Thyroid gland (tissue), 4 donors: ENCODE measurements at regions not wholly inside any gene's neighbourhood (a gene's known extent, or its start where the extent isn't known, plus 50 kb on each side); places are given as distances from the start of the nearest gene placed in this dataset.

ENCODE experiments used
- DNase-seq, 2 donors: peaks; one replicate each; pipeline ENCODE4 v3.0.0-alpha.2; 2019
- H3K27ac ChIP-seq, 3 donors: fragments of 200-600 bp; sonication (generic); 1 replicate in 2 of 3; 2 replicates in 1 of 3; pipeline ENCODE4 v1.5.1; 2016 to 2019; ENCODE audit warnings: mild to moderate bottlenecking in 1 of 3, moderate library complexity in 1 of 3
- H3K27me3 ChIP-seq: fragments of 200-600 bp; sonication (generic); one replicate; pipeline ENCODE4 v1.5.1; 2019
- H3K36me3 ChIP-seq, 2 donors: fragments of 200-600 bp; sonication (generic); one replicate each; pipeline ENCODE4 v1.5.1; 2016 to 2019
- H3K4me1 ChIP-seq, 2 donors: fragments of 200-600 bp; sonication (generic); one replicate each; pipeline ENCODE4 v1.5.1; 2017 to 2019
- H3K4me3 ChIP-seq, 3 donors: fragments of 200-600 bp; sonication (generic); replicated peaks in 1 of 3; 1 replicate in 2 of 3; 2 replicates in 1 of 3; pipeline ENCODE4 v1.5.1; 2016; ENCODE audit warnings: mild to moderate bottlenecking in 1 of 3
- H3K9me3 ChIP-seq: fragments of 200-600 bp; sonication (generic); one replicate; pipeline ENCODE4 v1.5.1; 2017
- POLR2A ChIP-seq, 2 donors: fragments of 450-650 bp; IDR thresholded peaks; one replicate each; pipeline ENCODE4 v1.6.1; 2017; ENCODE audit warnings: antibody characterized with exemption in 2 of 2, mild to moderate bottlenecking in 2 of 2, moderate library complexity in 1 of 2
- WGBS, 2 donors: methylation state at CpG; one replicate each; pipeline ENCODE4 v1.1.5; 2017; 5-methylcytosine and 5-hydroxymethylcytosine counted together
- intact Hi-C: fragments of 100-400 bp; cut with DNase I; formaldehyde crosslinking; loops from one replicate; pipeline ENCODE4 v1.15.1; 2023
- TF ChIP-seq, protein P1 (sequence below), 6 experiments: fragments of 200-600 bp in 3 of 6; fragments of 450-650 bp in 3 of 6; sonication (generic) in 3 of 6; IDR thresholded peaks; one replicate each; pipeline ENCODE4 v1.5.1; 2016 to 2019; ENCODE audit warnings: antibody characterized with exemption in 6 of 6, mild to moderate bottlenecking in 2 of 6, inconsistent platforms in 1 of 6, moderate library complexity in 1 of 6

DNA sequence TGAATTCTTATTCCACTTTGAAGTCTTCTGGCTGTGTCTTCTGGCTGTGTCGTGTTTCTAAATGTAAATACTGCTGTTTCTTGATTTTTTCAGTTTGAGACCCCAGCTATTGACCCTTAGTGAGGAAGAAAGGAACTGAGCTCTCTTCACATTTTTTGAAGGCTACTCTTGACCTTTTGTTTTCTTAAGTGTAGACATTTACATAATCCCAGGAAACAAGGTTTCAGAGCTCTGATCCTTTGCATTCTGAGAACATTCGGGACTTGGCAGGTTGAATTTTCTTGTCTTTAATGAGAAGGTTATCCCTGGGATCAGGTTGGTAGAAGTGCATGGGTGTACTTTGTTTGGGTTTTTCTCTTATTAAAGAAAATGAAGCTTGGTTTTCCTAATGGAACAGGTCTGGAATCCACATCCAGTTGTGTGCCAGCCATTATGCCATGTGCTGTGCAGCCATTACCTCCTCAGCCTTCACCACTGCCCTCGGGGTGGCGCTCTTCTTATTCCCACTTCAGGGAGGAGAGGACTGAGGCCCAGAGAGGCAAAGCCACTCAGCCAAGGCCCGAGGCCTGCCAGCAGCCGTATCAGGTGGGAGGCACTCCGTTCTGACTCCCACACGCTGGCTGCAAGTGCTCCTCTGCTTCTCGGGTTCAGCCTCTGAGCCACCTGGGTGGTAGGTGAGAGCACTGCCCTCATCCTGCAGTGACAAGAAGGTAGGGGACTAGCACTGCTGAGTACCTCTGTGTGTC is 120.9 kb downstream of the BEGAIN start:
- WGBS, 2 donors: 77 to 78% methylated on average over 9 of the region's 9 CpGs
- Histone ChIP-seq H3K27me3 (no peaks in the 10 kb centered on the region), H3K36me3 (no peaks in the 10 kb centered on the region), H3K4me1 (no peaks in the 10 kb centered on the region), H3K9me3 (no peaks in the 10 kb centered on the region), H3K27ac (no peak overlapping the region), H3K4me3 (no peak overlapping the region)
- no peak for DNase-seq
- intact Hi-C loops: no loop called here
- no peak for TF ChIP-seq POLR2A (IDR thresholded peaks at IDR 0.05)
- TF ChIP-seq, protein P1, sequence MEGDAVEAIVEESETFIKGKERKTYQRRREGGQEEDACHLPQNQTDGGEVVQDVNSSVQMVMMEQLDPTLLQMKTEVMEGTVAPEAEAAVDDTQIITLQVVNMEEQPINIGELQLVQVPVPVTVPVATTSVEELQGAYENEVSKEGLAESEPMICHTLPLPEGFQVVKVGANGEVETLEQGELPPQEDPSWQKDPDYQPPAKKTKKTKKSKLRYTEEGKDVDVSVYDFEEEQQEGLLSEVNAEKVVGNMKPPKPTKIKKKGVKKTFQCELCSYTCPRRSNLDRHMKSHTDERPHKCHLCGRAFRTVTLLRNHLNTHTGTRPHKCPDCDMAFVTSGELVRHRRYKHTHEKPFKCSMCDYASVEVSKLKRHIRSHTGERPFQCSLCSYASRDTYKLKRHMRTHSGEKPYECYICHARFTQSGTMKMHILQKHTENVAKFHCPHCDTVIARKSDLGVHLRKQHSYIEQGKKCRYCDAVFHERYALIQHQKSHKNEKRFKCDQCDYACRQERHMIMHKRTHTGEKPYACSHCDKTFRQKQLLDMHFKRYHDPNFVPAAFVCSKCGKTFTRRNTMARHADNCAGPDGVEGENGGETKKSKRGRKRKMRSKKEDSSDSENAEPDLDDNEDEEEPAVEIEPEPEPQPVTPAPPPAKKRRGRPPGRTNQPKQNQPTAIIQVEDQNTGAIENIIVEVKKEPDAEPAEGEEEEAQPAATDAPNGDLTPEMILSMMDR (IDR thresholded peaks at IDR 0.05): no peak

DNA sequence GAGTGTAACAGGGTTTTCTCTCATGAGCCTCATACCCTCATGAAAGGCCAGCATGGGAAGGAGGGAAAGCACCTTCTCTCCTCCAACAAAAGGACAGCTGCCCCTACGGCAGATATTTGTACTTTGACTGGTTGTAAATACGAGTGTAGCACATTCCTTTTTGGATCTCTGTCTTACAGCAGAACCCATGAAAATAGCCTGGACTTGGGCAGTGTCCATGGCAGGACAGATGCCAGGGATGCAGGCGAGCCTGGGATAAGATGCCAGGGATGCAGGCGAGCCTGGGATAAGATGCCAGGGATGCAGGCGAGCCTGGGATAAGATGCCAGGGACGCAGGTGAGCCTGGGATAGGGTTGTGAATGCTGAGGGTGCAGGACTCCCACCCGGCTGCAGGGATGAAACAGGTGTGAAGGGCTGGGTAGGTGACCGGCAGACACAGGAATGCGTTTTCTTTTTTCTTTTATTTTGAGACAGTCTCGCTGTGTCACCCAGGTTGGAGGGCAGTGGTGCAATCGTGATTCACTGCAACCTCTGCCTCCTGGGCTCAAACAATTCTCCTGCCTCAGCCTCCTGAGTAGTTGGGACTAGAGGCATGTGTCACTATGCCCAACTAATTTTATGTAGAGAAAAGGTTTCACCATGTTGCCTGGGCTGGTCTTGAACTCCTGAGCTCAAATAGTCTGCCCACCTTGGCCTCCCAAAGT is 120.0 kb downstream of the BEGAIN start:
- intact Hi-C loops: no loop called here
- Histone ChIP-seq H3K36me3 (no peaks in the 10 kb centered on the region), H3K4me3 (no peak overlapping the region), H3K27ac (no peak overlapping the region), H3K9me3 (no peaks in the 10 kb centered on the region), H3K27me3 (no peaks in the 10 kb centered on the region), H3K4me1 (no peaks in the 10 kb centered on the region)
- 84 to 88% methylated on average over 11 of the region's 11 CpGs for WGBS, 2 donors
- no peak for DNase-seq
- TF ChIP-seq, protein P1 (IDR thresholded peaks at IDR 0.05): no peak
- TF ChIP-seq POLR2A (IDR thresholded peaks at IDR 0.05): no peak

DNA sequence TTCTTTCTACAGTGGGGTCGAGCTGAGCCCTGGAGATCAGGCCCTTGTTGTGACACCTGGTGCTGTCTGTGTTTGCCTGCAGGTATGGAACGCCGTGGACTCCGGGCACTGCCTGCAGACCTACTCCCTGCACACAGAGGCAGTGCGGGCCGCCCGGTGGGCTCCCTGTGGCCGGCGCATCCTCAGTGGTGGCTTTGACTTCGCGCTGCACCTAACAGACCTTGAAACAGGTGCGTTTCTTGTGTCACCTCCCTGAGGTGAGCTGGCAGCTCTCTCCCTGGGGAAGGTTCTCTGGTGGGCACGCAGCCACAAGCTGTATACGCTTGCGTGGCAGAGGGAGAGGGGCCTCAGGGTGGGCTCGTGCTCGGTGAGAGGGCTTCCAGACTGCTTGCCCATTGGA is 119.3 kb downstream of the BEGAIN start:
- no peak for TF ChIP-seq POLR2A (IDR thresholded peaks at IDR 0.05)
- TF ChIP-seq, protein P1 (IDR thresholded peaks at IDR 0.05): no peak
- DNase-seq: no peak
- intact Hi-C loops: no loop called here
- Histone ChIP-seq H3K9me3 (no peaks in the 10 kb centered on the region), H3K4me1 (no peaks in the 10 kb centered on the region), H3K27ac (no peak overlapping the region), H3K4me3 (no peak overlapping the region), H3K27me3 (no peaks in the 10 kb centered on the region), H3K36me3 (no peaks in the 10 kb centered on the region)
- WGBS, 2 donors: 85 to 92% methylated on average over 9 to 14 of the region's 17 CpGs

DNA sequence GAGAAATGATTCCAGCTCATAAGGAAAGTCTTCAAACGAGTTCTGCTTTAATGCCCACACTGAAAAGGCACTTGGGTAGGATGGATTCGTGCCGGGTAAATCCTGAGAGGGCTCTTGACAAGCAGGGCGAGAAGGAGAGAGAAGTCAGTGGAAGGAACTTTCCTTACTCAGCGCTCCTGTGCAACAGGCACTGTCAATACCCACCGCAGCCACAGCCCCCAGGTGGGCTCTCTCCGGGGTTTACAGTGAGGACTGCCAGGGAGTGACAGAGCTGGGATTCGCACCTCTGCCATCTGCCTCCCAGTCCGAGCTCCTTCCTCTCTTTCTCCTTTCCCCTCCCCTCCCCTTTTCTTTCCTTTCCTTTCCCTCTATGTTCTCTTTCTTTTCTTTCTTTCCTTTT is 118.7 kb downstream of the BEGAIN start:
- 66 to 71% methylated on average over 9 of the region's 9 CpGs for WGBS, 2 donors
- Histone ChIP-seq H3K27me3 (no peaks in the 10 kb centered on the region), H3K36me3 (no peaks in the 10 kb centered on the region), H3K4me1 (no peaks in the 10 kb centered on the region), H3K9me3 (no peaks in the 10 kb centered on the region), H3K27ac (no peak overlapping the region), H3K4me3 (no peak overlapping the region)
- DNase-seq: no peak
- intact Hi-C loops: no loop called here
- no peak for TF ChIP-seq POLR2A (IDR thresholded peaks at IDR 0.05)
- TF ChIP-seq, protein P1 (IDR thresholded peaks at IDR 0.05): no peak
